ENCODE measurements at regions not wholly inside any gene's neighbourhood (a gene's known extent, or its start where the extent isn't known, plus 50 kb on each side); places are given as distances from the start of the nearest gene placed in this dataset.

GRCh38 chr6:125658136-125658535 is 91.3 kb upstream of the HEY2 start:
- Histone ChIP-seq H2BK120ac (ENCODE audit: low read depth, low read length, poor library complexity, severe bottlenecking) (no peak overlapping the region), H3K27ac (ENCODE audit: insufficient read length, low read depth, low read length) (no peak overlapping the region), H2BK20ac (ENCODE audit: low read depth, low read length, poor library complexity, severe bottlenecking) (no peak overlapping the region), H3K18ac (ENCODE audit: insufficient read length, low read depth, low read length) (no peak overlapping the region), H3K23ac (ENCODE audit: insufficient read length, low read depth, low read length) (no peak overlapping the region), H3K4ac (ENCODE audit: low read depth, low read length) (no peak overlapping the region), H4K91ac (ENCODE audit: insufficient read length, low read depth, low read length) (no peak overlapping the region), H4K20me1 (ENCODE audit: control insufficient read depth, insufficient read depth, insufficient read length) (no peaks in the 10 kb centered on the region), H2BK5ac (ENCODE audit: insufficient read length, low read length) (no peak overlapping the region), H3K23me2 (ENCODE audit: insufficient read length, low read depth, low read length, poor library complexity, severe bottlenecking) (no peaks in the 10 kb centered on the region), H3K4me1 (ENCODE audit: insufficient read depth, low read length) (no peaks in the 10 kb centered on the region; the same call in 1 of the 2 replicates), H3K14ac (ENCODE audit: insufficient read depth, low read length) (no peak overlapping the region), H2AFZ (ENCODE audit: low read length) (no peak overlapping the region), H3K56ac (ENCODE audit: insufficient read length, low read depth, low read length) (no peak overlapping the region), H3K9ac (ENCODE audit: extremely low read depth, insufficient read length, low read length) (no peak overlapping the region), H3K9me3 (ENCODE audit: control insufficient read depth, low read depth, low read length) (no peaks in the 10 kb centered on the region), H4K5ac (ENCODE audit: insufficient read length, low read depth, low read length) (no peak overlapping the region), H3K4me2 (ENCODE audit: insufficient read depth, insufficient read length, low read length) (no peak overlapping the region), H2BK15ac (ENCODE audit: low read depth, low read length) (no peak overlapping the region), H3T11ph (ENCODE audit: low read length) (no peak overlapping the region), H4K8ac (replicated peaks; ENCODE audit: insufficient read length, low read depth, low read length) (no peak overlapping the region), H2AK5ac (ENCODE audit: insufficient read length, low read length) (no peak overlapping the region), H3K27me3 (ENCODE audit: insufficient read depth, low read length) (no peaks in the 10 kb centered on the region), H3K79me1 (ENCODE audit: insufficient read depth, low read depth, low read length, poor library complexity, severe bottlenecking) (no peaks in the 10 kb centered on the region), H3K79me2 (ENCODE audit: insufficient read depth, low read length) (no peaks in the 10 kb centered on the region), H2BK12ac (ENCODE audit: insufficient read length, low read depth, low read length) (no peak overlapping the region)
- Mint-ChIP-seq H3K27ac (no peak overlapping the region), H3K4me3 (no peak overlapping the region), H3K4me1 (peaks cover 14 to 15% of the 10 kb centered on the region in 2 experiments), H3K9me3 (no peaks in the 10 kb centered on the region), H3K27me3 (ENCODE audit: low read depth) (no peaks in the 10 kb centered on the region), H3K36me3 (ENCODE audit: insufficient read depth in 1 of 3, low read depth in 3 of 3) (no peaks in the 10 kb centered on the region; a peak in 1 of 7 replicates)
- WGBS (ENCODE audit: extremely low coverage, insufficient read length, low lambda C conversion rate) = no CpG with 5 or more reads among the region's 5 CpGs
- TF ChIP-seq, protein P1, sequence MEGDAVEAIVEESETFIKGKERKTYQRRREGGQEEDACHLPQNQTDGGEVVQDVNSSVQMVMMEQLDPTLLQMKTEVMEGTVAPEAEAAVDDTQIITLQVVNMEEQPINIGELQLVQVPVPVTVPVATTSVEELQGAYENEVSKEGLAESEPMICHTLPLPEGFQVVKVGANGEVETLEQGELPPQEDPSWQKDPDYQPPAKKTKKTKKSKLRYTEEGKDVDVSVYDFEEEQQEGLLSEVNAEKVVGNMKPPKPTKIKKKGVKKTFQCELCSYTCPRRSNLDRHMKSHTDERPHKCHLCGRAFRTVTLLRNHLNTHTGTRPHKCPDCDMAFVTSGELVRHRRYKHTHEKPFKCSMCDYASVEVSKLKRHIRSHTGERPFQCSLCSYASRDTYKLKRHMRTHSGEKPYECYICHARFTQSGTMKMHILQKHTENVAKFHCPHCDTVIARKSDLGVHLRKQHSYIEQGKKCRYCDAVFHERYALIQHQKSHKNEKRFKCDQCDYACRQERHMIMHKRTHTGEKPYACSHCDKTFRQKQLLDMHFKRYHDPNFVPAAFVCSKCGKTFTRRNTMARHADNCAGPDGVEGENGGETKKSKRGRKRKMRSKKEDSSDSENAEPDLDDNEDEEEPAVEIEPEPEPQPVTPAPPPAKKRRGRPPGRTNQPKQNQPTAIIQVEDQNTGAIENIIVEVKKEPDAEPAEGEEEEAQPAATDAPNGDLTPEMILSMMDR (conservative IDR thresholded peaks at IDR 0.05) = no peak
- DNase-seq = no peak
